ENCODE measurements at regions not wholly inside any gene's neighbourhood (a gene's known extent, or its start where the extent isn't known, plus 50 kb on each side); places are given as distances from the start of the nearest gene placed in this dataset.
"Not testable (repeated sequence)": the region's sequence is repeated elsewhere in the genome, so short reads cannot be mapped to it uniquely, and the experiment has no call there.

DNA sequence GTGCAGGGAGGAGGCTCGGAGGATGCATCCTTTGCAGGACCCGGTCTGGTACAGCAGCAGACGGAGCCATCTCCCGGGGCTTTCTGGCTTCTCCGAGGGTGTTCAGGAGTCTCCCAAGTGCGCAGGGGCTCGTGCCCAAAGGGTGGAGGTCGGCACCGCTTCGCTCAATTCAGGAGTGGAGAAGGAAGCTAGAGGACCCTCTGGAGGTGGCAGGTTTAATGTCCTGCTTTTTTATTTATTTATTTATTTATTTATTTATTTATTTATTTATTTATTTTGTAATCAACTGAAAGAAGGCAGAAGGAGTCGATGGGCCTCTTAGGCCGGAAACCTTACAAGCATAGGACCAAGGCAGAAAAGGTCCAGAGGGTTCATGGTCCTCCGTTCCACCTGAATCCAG lies 286.4 kb upstream of the AGTR2 start:
- TF ChIP-seq, protein P1, sequence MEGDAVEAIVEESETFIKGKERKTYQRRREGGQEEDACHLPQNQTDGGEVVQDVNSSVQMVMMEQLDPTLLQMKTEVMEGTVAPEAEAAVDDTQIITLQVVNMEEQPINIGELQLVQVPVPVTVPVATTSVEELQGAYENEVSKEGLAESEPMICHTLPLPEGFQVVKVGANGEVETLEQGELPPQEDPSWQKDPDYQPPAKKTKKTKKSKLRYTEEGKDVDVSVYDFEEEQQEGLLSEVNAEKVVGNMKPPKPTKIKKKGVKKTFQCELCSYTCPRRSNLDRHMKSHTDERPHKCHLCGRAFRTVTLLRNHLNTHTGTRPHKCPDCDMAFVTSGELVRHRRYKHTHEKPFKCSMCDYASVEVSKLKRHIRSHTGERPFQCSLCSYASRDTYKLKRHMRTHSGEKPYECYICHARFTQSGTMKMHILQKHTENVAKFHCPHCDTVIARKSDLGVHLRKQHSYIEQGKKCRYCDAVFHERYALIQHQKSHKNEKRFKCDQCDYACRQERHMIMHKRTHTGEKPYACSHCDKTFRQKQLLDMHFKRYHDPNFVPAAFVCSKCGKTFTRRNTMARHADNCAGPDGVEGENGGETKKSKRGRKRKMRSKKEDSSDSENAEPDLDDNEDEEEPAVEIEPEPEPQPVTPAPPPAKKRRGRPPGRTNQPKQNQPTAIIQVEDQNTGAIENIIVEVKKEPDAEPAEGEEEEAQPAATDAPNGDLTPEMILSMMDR (IDR thresholded peaks at IDR 0.05) = not testable (repeated sequence)
- TF ChIP-seq POLR2A (IDR thresholded peaks at IDR 0.05) = not testable (repeated sequence)

Data from testis (tissue), 2 donors.